DMS114 treated with DMSO at 0.1 percent for 48 hours (cell line): ENCODE measurements at regions not wholly inside any gene's neighbourhood (a gene's known extent, or its start where the extent isn't known, plus 50 kb on each side); places are given as distances from the start of the nearest gene placed in this dataset.
"Not testable (repeated sequence)": the region's sequence is repeated elsewhere in the genome, so short reads cannot be mapped to it uniquely, and the experiment has no call there.

Source experiments
- DNase-seq: peaks from one replicate; lab custom pipeline; 2025; ENCODE audit not compliant: unreplicated experiment; lab: John Stamatoyannopoulos, UW

GRCh38 chr1:222077206-222077605 is 335.3 kb upstream of the DUSP10 start:
- DNase-seq = no peak

GRCh38 chr1:222074317-222074716 is 332.4 kb upstream of the DUSP10 start:
- no peak for DNase-seq

DNA sequence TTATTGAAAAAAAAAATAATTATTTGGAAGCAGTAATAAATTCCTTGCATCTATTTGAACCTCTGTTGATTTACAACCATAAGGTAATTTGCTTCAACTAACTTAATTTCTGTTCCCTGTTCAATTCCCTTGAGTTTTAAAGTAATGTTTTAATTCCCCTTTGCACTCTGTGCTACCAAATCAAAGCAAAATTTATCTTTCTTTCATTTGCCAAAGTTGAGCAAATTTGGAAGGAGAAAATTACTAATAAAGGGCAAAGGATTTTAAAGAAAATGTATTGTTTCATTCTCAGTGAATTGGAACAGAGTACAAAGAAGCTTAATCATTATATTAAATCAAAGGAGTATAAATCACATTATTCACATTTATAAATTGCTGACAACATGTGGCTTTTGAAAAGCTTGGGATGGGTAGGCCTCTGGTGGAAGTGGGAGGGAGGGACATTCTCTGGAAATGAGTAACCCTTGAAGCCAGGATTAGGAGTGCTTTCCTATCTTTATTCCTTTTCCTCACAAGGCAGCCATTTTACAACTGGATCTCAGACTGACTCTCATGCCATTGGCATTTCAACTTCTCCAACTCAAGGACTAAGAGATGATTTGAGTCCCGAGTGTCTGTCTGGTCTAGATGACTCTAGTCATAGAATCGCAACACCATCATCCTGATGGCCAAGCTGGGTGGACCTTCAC is 331.6 kb upstream of the DUSP10 start:
- DNase-seq = no peak

DNA sequence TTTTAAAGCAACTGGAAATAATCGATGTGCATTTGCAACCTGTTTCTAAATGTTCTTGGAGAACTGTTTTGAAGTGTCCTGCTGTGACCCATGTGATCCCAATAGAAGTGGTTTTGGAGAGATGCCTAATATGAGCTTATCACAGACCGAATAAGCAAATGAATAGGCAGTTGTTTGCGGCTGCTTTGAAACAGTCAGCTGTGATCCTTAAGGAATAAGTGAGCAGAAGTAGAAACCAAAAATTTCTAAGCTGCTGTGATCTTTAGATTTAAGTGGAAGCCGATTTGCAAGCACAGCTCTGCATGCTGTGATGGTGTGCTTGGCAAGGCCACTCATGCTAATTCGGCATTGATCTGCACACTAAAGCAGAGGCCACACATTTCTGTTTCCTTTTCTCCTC is 329.5 kb upstream of the DUSP10 start:
- DNase-seq = no peak

- no peak for DNase-seq
Measured at GRCh38 chr1:222068937-222069336, 327.0 kb upstream of the DUSP10 start.

DNA sequence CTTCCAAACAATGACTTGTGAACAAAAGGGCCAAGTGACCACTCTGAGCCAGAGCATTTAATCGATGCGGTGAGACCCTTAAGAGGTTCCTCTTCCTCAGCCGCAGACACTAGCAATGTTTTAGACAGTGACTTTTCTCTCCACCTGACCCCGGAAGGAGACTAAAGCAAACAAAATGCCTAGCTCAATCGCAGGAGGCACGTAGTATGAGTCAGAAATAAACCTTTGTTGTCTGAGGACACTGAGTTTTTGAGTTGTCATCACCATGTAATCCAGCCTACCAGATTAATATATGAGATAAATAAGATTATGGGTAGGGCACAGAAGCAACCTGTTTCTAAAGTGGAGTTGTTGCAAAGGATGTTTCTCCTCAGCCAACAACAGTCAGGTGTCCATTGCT is 326.2 kb upstream of the DUSP10 start:
- DNase-seq = no peak

GRCh38 chr1:222066539-222066938 is 324.6 kb upstream of the DUSP10 start:
- DNase-seq = no peak

GRCh38 chr1:222065234-222065633 is 323.3 kb upstream of the DUSP10 start:
- DNase-seq = no peak

DNA sequence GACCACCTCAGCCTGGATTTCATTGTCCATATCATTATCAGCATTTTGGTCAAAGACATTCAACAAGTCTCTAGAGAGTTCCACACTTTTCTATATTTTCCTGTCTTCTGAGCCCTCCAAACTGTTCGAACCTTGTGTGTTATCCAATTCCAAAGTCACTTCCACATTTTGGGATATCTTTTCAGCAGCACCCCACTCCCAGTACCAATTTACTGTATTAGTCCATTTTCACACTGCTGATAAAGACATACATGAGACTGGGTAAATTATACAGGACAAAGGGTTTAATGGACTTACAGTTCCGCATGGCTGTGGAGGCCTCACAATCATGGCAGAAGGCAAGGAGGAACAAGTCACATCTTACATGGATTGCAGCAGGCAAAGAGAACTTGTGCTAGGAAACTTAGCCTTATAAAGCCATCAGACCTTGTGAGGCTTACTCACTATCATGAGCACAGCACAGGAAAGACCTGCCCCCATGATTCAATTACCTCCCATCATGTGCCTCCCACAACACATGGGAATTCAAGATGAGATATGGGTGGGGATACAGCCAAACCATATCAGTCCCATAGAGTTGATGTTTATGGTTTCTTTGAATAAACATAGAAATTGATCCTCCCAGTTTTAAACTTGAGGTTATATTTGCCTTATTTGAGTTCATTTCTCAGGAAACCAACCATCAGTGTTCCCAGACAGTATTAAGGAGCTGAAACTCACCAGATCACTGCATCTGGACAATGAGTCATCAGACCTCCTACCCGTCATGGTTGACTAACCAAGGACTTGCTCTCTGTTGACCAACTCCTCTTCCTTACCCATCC is 322.7 kb upstream of the DUSP10 start:
- DNase-seq = no peak

GRCh38 chr1:222062640-222063039 is 320.8 kb upstream of the DUSP10 start:
- DNase-seq = no peak

GRCh38 chr1:222061711-222062359 is 319.9 kb upstream of the DUSP10 start:
- DNase-seq = no peak

DNA sequence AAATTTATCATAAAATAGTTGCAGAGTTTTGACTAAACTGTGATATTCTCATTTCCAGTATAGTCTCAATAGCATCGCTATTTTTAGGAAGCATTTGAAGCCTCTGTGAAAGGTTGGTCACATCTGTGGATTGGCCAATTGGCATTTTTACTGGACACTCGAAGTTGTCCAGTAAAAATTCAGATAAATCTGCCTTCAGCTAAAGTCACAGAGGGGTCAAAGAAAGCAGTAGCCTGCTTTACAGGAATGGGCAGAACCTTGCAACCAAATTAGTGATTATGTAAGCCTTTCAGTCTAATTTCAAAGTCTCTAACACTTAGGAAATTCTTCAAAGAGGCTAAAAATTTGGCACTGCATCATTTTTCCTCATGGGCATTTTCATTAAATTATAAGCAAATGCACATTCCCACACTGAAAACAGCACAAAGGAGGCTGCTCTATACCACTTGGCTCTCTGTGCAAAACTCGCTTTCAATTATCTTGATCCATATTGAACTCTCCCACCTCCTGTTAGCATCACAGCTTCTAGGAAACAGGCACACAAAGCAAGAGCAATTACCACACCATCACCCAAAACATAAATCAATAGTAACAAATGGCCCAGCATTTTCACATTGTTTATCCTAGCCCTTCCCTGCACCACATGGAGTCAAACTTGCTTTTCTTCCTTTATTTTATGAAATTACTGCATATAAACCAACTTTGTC is 318.5 kb upstream of the DUSP10 start:
- no peak for DNase-seq

DNA sequence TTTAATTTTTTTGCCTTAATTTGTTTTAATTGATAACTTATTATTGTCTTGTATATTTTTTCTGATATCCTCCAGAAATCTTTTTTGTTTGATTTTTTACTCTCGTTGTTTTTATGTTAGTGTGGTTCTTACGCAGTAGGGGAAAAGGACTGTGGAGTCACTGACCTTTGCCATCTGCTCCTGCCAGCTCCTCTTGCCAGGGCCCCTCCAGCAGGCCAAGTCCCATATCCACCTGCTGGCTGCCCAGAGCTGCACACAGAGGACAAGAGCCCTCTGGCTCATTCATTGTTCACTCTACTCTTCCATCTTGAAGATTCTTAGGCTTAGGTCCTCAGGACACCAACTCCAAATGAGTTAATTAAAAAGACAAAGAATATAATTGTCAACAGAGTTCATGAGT is 316.4 kb upstream of the DUSP10 start:
- no peak for DNase-seq

GRCh38 chr1:222057162-222057561 is 315.3 kb upstream of the DUSP10 start:
- no peak for DNase-seq

DNA sequence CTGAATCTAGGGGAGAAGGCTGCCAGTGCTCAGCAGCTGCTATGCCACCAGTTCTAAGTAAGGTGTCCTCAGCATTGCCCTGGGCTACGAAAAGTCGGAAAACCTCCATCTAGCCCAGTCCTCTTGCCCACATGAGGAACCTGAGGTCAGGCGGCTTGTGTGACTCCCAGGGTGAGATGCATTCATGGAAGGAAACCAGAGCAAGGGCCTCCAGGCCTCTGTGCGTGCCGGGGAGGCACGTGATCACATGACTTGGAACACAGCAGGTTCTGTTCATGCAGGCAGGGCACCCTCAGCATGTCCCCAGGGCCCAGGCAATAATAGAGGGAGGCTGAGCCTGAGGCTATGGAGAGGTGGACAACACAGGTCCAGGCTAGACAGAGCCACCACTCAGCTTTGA is 312.5 kb upstream of the DUSP10 start:
- no peak for DNase-seq

DNA sequence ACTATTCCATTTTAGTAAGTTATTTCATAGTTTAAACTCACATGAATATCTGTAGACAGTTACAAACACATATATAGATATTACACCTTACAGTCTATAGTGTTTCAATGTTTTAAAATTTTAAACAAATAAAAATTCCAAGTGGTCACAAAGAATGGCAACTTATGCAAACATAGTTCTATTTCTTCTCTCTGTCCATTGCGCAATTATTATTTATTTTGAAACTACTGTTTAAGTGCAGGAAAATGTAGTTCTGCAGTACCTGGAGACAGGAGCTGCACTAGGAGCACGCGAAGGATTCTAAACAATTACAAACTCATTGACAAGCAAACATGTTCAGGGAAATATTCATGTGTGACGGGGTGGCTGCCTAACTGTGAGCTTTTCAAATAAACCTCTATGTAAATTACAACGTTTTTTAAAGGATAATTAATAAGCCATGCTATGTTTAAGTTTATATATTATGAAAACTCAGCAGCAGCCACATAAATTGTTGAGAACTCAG is 312.0 kb upstream of the DUSP10 start:
- DNase-seq = no peak

DNA sequence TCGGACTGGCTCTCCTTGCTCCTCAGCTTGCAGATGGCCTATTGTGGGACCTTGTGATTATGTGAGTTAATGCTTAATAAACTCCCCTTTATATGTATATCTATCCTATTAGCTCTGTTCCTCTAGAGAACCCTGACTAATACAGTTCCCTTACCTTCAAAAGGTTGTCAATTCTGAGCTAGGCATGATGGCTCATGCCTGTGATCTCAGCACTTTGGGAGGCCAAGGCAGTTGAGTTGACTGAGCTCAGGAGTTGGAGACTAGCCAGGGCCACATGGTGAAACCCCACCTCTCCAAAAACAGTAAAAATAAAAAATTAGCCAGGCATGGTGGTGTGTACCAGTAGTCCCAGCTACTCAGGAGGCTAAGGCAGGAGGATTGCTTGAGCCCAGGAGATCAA is 309.4 kb upstream of the DUSP10 start:
- DNase-seq = not testable (repeated sequence)

DNA sequence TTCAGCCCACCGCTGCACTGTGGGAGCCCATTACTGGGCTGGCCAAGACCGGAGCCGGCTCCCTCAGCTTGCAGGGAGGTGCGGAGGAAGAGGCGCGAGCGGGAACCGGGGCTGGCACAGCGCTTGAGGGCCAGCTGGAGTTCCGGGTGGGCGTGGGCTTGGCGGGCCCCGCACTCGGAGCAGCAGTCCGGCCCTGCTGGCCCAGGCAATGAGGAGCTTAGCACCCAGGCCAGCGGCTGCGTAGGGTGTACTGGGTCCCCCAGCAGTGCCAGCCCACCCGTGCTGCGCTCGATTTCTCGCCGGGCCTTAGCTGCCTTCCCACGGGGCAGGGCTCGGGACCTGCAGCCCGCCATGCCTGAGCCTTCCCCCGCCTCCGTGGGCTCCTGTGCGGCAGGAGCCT is 307.8 kb upstream of the DUSP10 start:
- DNase-seq = not testable (repeated sequence)

DNA sequence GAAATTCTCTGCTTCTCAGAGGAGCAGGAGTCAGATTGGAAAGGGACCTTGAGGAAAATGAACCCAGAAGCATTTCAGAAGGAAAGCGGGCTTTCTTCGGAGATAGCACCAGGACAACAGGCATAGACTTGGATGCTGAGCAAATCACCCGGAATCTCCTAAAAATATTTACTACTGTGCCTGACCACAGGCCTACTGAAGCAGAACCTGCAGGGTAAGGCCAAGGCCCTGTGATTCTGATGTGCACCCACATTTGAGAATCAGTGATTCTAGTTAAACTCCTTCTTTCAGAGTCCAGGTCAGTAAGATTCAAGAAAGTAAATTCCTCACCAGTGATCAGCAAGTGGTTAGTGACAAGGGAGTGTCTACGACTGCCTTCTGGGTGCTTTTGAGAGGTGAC is 307.3 kb upstream of the DUSP10 start:
- DNase-seq = no peak

GRCh38 chr1:222048094-222048595 is 306.3 kb upstream of the DUSP10 start:
- DNase-seq = no peak

DNA sequence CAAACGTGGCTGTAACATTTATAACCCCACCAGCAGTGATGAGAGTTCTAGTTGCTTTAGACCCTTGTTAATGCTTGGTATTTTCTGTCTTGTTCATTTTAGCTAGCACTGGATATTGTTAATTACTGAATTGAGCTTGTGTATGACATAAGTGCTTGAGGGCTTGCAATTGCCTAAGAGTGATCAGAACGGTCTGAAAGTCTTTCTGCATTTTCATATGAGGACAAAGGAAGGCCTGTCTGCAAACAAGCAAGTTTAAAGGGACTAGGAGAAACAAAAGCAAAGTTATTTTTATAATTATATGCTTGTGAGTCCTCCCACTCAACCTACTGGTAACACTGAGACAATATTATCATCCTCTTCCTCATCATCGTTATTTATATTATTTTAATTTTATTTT is 305.5 kb upstream of the DUSP10 start:
- DNase-seq = no peak
